ENCODE measurements at regions not wholly inside any gene's neighbourhood (a gene's known extent, or its start where the extent isn't known, plus 50 kb on each side); places are given as distances from the start of the nearest gene placed in this dataset.

GRCh38 chr3:135471911-135472310, 493.6 kb upstream of the PPP2R3A start:
- DNase-seq (ENCODE audit: low read depth): no peak

GRCh38 chr3:135473449-135473848, 492.1 kb upstream of the PPP2R3A start:
- DNase-seq (ENCODE audit: low read depth): no peak

GRCh38 chr3:135487261-135487660, 478.3 kb upstream of the PPP2R3A start:
- DNase-seq (ENCODE audit: low read depth): no peak

- no peak for DNase-seq (ENCODE audit: low read depth)
These were observed 475.2 kb upstream of the PPP2R3A start for GRCh38 chr3:135490219-135490915.

GRCh38 chr3:135491491-135492205, 473.9 kb upstream of the PPP2R3A start:
- peak; percentile 69 for DNase-seq (ENCODE audit: low read depth)

- DNase-seq (ENCODE audit: low read depth): no peak
These were observed 469.6 kb upstream of the PPP2R3A start for GRCh38 chr3:135495891-135496290.

- DNase-seq (ENCODE audit: low read depth): no peak
These were observed 467.5 kb upstream of the PPP2R3A start for GRCh38 chr3:135497979-135498378.

GRCh38 chr3:135499426-135499825, 466.1 kb upstream of the PPP2R3A start:
- DNase-seq (ENCODE audit: low read depth): no peak

GRCh38 chr3:135500034-135500433, 465.5 kb upstream of the PPP2R3A start:
- DNase-seq (ENCODE audit: low read depth): no peak

- peak; percentile 16 for DNase-seq (ENCODE audit: low read depth)
These were observed 462.3 kb upstream of the PPP2R3A start for GRCh38 chr3:135503065-135503759.

GRCh38 chr3:135503760-135504686, 461.5 kb upstream of the PPP2R3A start:
- DNase-seq (ENCODE audit: low read depth): peak; percentile 67

- peak; percentile 92 for DNase-seq (ENCODE audit: low read depth)
These were observed 452.1 kb upstream of the PPP2R3A start for GRCh38 chr3:135513106-135514059.

GRCh38 chr3:135514060-135514448, 451.5 kb upstream of the PPP2R3A start:
- no peak for DNase-seq (ENCODE audit: low read depth)

GRCh38 chr3:135516143-135516542, 449.4 kb upstream of the PPP2R3A start:
- DNase-seq (ENCODE audit: low read depth): peak; percentile 87

GRCh38 chr3:135528413-135529015, 437.0 kb upstream of the PPP2R3A start:
- no peak for DNase-seq (ENCODE audit: low read depth)

GRCh38 chr3:135532021-135532420, 433.5 kb upstream of the PPP2R3A start:
- no peak for DNase-seq (ENCODE audit: low read depth)

- DNase-seq (ENCODE audit: low read depth): no peak
These were observed 427.4 kb upstream of the PPP2R3A start for GRCh38 chr3:135538123-135538522.

GRCh38 chr3:135539351-135539750, 426.2 kb upstream of the PPP2R3A start:
- DNase-seq (ENCODE audit: low read depth): no peak

GRCh38 chr3:135539854-135540253, 425.7 kb upstream of the PPP2R3A start:
- no peak for DNase-seq (ENCODE audit: low read depth)

Data from HT1080 (cell line).